ENCODE measurements at regions not wholly inside any gene's neighbourhood (a gene's known extent, or its start where the extent isn't known, plus 50 kb on each side); places are given as distances from the start of the nearest gene placed in this dataset.

GRCh38 chr6:97663252-97663651 is 380.2 kb upstream of the MMS22L start:
- no peak for DNase-seq (ENCODE audit: low read depth)
- TF ChIP-seq, protein P1, sequence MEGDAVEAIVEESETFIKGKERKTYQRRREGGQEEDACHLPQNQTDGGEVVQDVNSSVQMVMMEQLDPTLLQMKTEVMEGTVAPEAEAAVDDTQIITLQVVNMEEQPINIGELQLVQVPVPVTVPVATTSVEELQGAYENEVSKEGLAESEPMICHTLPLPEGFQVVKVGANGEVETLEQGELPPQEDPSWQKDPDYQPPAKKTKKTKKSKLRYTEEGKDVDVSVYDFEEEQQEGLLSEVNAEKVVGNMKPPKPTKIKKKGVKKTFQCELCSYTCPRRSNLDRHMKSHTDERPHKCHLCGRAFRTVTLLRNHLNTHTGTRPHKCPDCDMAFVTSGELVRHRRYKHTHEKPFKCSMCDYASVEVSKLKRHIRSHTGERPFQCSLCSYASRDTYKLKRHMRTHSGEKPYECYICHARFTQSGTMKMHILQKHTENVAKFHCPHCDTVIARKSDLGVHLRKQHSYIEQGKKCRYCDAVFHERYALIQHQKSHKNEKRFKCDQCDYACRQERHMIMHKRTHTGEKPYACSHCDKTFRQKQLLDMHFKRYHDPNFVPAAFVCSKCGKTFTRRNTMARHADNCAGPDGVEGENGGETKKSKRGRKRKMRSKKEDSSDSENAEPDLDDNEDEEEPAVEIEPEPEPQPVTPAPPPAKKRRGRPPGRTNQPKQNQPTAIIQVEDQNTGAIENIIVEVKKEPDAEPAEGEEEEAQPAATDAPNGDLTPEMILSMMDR (IDR thresholded peaks at IDR 0.05; ENCODE audit: low read depth, low read length, missing control alignments): no peak
- no peak overlapping the region for H3K4me3 ChIP-seq (ENCODE audit: low read depth, low read length)

GRCh38 chr6:97665446-97665845 is 382.4 kb upstream of the MMS22L start:
- DNase-seq (ENCODE audit: low read depth): no peak
- TF ChIP-seq, protein P1 (IDR thresholded peaks at IDR 0.05; ENCODE audit: low read depth, low read length, missing control alignments): no peak

DNA sequence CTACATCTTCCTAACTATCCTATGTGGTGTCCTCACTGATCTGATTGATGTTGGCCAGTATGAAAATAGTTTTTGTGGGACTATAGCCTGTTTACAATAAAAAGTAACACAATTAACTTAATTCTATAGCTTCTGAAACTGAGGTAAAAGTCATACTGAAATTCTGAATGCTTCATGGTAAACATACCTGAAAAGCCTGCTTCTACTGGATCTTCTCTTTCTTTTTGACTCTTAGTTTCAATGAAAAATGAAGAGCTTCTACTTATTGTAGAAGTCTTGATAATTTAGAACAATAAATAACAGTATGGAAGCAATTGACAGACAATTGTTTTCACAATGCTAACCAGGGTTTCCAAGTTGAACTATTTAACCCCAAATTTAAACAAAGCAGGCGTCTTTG is 383.9 kb upstream of the MMS22L start:
- no peak overlapping the region for H3K4me3 ChIP-seq (ENCODE audit: low read depth, low read length)
- no peak for DNase-seq (ENCODE audit: low read depth)
- TF ChIP-seq, protein P1 (IDR thresholded peaks at IDR 0.05; ENCODE audit: low read depth, low read length, missing control alignments): no peak

More at GRCh38 chr6:97665446-97665845, 382.4 kb upstream of the MMS22L start:
- no peak overlapping the region for H3K4me3 ChIP-seq (ENCODE audit: low read depth, low read length)

DNA sequence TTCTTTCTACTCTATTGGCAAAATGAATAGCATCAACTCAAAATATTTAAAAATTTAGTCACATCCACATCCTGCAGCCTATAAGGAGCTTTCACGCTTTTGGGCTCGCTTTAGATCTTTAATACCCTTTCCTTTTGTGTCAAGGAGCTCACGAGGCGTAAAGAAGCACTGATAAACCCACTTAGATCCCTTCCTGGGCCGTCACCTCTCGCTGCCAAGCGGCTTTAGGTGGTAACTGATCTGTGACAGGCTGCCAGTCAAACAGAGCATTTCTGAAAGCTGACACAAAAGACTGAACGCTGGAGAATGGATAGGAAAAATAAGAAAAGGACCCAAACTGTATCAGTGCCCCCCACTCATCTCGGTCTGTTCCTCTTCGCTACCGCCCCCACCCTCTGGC is 385.7 kb upstream of the MMS22L start:
- H3K4me3 ChIP-seq (ENCODE audit: low read depth, low read length): no peak overlapping the region; the same call in 1 of the 2 replicates
- no peak for DNase-seq (ENCODE audit: low read depth)
- TF ChIP-seq, protein P1 (IDR thresholded peaks at IDR 0.05; ENCODE audit: low read depth, low read length, missing control alignments): no peak

DNA sequence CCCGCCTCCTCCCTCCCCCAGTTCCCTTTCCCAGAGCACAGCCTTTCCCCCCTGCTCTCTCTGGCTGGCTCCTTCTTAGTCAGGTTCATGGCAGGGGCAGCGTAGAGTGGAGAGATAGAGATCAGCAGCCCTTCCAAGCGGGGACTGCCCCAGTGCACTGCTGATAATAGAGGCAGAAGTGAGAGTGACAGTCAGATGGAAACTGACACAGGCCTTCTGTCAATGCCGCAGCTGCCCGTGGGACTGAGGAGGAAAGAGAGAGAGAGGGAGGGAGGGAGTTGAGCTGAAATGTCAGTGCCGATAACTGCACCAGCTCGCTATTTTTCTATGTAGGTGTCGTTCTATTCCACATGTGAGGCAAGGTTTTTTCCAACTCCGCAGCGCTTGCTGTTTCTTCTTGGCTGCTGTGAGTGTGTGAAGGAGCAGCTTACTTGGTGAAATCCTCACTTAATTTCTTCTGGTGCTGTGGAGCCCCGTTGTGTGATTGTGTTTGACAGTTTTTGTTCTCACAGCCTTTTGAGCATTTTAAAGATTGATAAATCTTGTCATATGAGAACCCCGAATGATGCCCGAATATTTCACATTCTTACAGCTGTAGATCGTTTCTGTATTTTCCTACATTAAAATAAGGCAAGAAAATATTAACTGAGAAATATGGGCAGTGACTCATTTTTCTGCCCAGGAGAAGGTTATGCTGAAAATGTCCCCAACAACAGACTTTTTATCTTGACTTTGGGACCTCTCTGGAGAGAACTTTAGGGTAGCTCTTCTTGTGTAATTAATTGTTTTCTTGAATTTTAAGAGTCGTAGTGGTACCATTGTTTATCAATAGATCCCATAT is 386.4 kb upstream of the MMS22L start:
- peak; percentile 63 for DNase-seq (ENCODE audit: low read depth)
- H3K4me3 ChIP-seq (ENCODE audit: low read depth, low read length): no peak overlapping the region; the same call in 1 of the 2 replicates
- TF ChIP-seq, protein P1 (IDR thresholded peaks at IDR 0.05; ENCODE audit: low read depth, low read length, missing control alignments): no peak

- no peak overlapping the region for H3K4me3 ChIP-seq (ENCODE audit: low read depth, low read length)
- TF ChIP-seq, protein P1 (IDR thresholded peaks at IDR 0.05; ENCODE audit: low read depth, low read length, missing control alignments): no peak
- DNase-seq (ENCODE audit: low read depth): no peak
Measured at GRCh38 chr6:97674802-97675201, 391.8 kb upstream of the MMS22L start.

DNA sequence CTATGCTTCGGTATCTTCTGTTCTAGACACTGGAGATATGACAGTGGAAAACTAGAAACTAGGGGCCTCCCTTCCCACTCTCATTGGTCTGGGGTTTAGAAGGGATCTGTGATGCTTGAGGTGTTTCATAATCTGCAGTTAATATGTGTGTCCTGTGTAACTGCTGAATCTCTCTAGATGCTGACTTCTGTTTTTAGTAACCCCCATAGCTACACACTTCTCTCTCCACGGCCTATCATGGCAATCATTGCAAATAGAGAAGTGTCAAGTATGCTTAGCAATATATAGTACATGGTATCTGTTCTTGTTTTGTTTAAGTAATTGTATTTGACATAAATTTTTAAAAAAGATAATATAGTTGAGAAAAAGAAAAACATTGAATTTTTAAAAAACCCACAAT is 394.6 kb upstream of the MMS22L start:
- TF ChIP-seq, protein P1 (IDR thresholded peaks at IDR 0.05; ENCODE audit: low read depth, low read length, missing control alignments): no peak
- no peak overlapping the region for H3K4me3 ChIP-seq (ENCODE audit: low read depth, low read length)
- no peak for DNase-seq (ENCODE audit: low read depth)
